Type B pancreatic cell (in vitro differentiated cells): ENCODE measurements at regions not wholly inside any gene's neighbourhood (a gene's known extent, or its start where the extent isn't known, plus 50 kb on each side); places are given as distances from the start of the nearest gene placed in this dataset.

Source experiments
- DNase-seq: peaks from one replicate; pipeline ENCODE4 v3.0.0; 2021; ENCODE audit warnings: mixed read lengths; ENCODE audit not compliant: unreplicated experiment; ENCODE audit errors: extremely low spot score
- H3K27ac Mint-ChIP-seq: 2 replicates; pipeline ENCODE4 v1.8.0; 2021; ENCODE audit warnings: mild to moderate bottlenecking, mixed read lengths
- H3K27me3 Mint-ChIP-seq: 2 replicates; pipeline ENCODE4 v1.8.0; 2021; ENCODE audit warnings: mixed read lengths
- H3K36me3 Mint-ChIP-seq: 2 replicates; pipeline ENCODE4 v1.8.0; 2021; ENCODE audit warnings: mixed read lengths
- H3K4me1 Mint-ChIP-seq: one replicate; pipeline ENCODE4 v1.8.0; 2021; ENCODE audit warnings: mixed read lengths; ENCODE audit not compliant: unreplicated experiment
- H3K4me3 Mint-ChIP-seq: 2 replicates; pipeline ENCODE4 v1.8.0; 2021; ENCODE audit warnings: mild to moderate bottlenecking, mixed read lengths
- H3K9me3 Mint-ChIP-seq: 2 replicates; pipeline ENCODE4 v1.8.0; 2021; ENCODE audit warnings: mixed read lengths
- CTCF ChIP-seq: fragments of 200-600 bp; sonication (generic); conservative IDR thresholded peaks from 2 replicates; pipeline ENCODE4 v1.5.0; 2021; ENCODE audit warnings: antibody characterized with exemption, mild to moderate bottlenecking

GRCh38 chr1:215330426-215330825 lies 236.7 kb upstream of the KCTD3 start:
- Mint-ChIP-seq H3K4me1 (peaks cover 5% of the 10 kb centered on the region), H3K9me3 (no peaks in the 10 kb centered on the region), H3K36me3 (no peaks in the 10 kb centered on the region), H3K4me3 (no peak overlapping the region), H3K27ac (no peak overlapping the region), H3K27me3 (no peaks in the 10 kb centered on the region)
- TF ChIP-seq CTCF: no peak
- DNase-seq: no peak

GRCh38 chr1:215344539-215344938 lies 222.6 kb upstream of the KCTD3 start:
- Mint-ChIP-seq H3K4me3 (no peak overlapping the region), H3K9me3 (no peaks in the 10 kb centered on the region), H3K36me3 (no peaks in the 10 kb centered on the region), H3K27me3 (no peaks in the 10 kb centered on the region), H3K4me1 (no peaks in the 10 kb centered on the region), H3K27ac (no peak overlapping the region)
- no peak for DNase-seq
- TF ChIP-seq CTCF: no peak

- Mint-ChIP-seq H3K27ac (no peak overlapping the region), H3K4me1 (no peaks in the 10 kb centered on the region), H3K36me3 (no peaks in the 10 kb centered on the region), H3K4me3 (no peak overlapping the region), H3K9me3 (no peaks in the 10 kb centered on the region), H3K27me3 (no peaks in the 10 kb centered on the region)
- no peak for DNase-seq
- TF ChIP-seq CTCF: no peak
Measured at GRCh38 chr1:215345208-215345607, 221.9 kb upstream of the KCTD3 start.

- H3K27ac Mint-ChIP-seq: no peak overlapping the region
- no peaks in the 10 kb centered on the region for H3K4me1 Mint-ChIP-seq
- no peak for DNase-seq
- no peaks in the 10 kb centered on the region for H3K9me3 Mint-ChIP-seq
- H3K4me3 Mint-ChIP-seq: no peak overlapping the region
- no peaks in the 10 kb centered on the region for H3K27me3 Mint-ChIP-seq
- no peak for TF ChIP-seq CTCF
- H3K36me3 Mint-ChIP-seq: no peaks in the 10 kb centered on the region
Measured at GRCh38 chr1:215345766-215346165, 221.3 kb upstream of the KCTD3 start.

GRCh38 chr1:215357901-215358300 lies 209.2 kb upstream of the KCTD3 start:
- no peak overlapping the region for H3K4me3 Mint-ChIP-seq
- H3K36me3 Mint-ChIP-seq: no peaks in the 10 kb centered on the region
- H3K4me1 Mint-ChIP-seq: no peaks in the 10 kb centered on the region
- H3K27me3 Mint-ChIP-seq: no peaks in the 10 kb centered on the region
- H3K9me3 Mint-ChIP-seq: no peaks in the 10 kb centered on the region
- no peak for DNase-seq
- TF ChIP-seq CTCF: no peak
- no peak overlapping the region for H3K27ac Mint-ChIP-seq

GRCh38 chr1:215358356-215358755 lies 208.7 kb upstream of the KCTD3 start:
- Mint-ChIP-seq H3K9me3 (no peaks in the 10 kb centered on the region), H3K27me3 (peaks cover 2% of the 10 kb centered on the region), H3K4me1 (no peaks in the 10 kb centered on the region), H3K36me3 (no peaks in the 10 kb centered on the region), H3K4me3 (no peak overlapping the region), H3K27ac (no peak overlapping the region)
- DNase-seq: no peak
- TF ChIP-seq CTCF: no peak
